GM19025 (cell line): ENCODE measurements at regions not wholly inside any gene's neighbourhood (a gene's known extent, or its start where the extent isn't known, plus 50 kb on each side); places are given as distances from the start of the nearest gene placed in this dataset.
"Not testable (repeated sequence)": the region's sequence is repeated elsewhere in the genome, so short reads cannot be mapped to it uniquely, and the experiment has no call there.

Source experiments
- ATAC-seq: cut with Tn5 transposase; IDR thresholded peaks from one replicate; pipeline ENCODE4 v1.9.1; 2021; ENCODE audit warnings: mild to moderate bottlenecking, low read depth, moderate library complexity; ENCODE audit not compliant: unreplicated experiment

- ATAC-seq: no peak
These were observed 272.0 kb upstream of the DIO3 start for GRCh38 chr14:101289230-101289690.

- no peak for ATAC-seq
These were observed 271.4 kb upstream of the DIO3 start for GRCh38 chr14:101289911-101290310.

DNA sequence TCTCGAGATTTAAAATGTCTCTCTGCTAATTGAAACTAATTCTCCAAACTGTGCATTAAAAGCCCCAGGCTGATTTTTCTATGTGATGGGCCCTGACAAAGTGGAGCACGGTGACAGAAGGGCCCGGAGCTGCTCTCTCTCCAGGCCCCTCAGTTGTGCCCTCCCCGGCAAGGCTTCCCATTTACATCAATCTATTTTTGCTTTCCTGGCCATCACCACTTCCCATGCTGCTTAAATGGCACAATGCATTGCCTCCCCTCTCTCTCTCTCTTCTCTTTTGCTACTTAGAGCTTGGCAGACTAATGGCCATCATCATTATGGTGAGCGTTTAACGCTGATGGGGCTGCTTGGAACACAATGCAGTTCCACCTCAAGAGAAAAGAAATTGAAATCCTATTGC, 270.7 kb upstream of the DIO3 start:
- ATAC-seq: no peak

- ATAC-seq: no peak
These were observed 269.9 kb upstream of the DIO3 start for GRCh38 chr14:101291390-101291789.

DNA sequence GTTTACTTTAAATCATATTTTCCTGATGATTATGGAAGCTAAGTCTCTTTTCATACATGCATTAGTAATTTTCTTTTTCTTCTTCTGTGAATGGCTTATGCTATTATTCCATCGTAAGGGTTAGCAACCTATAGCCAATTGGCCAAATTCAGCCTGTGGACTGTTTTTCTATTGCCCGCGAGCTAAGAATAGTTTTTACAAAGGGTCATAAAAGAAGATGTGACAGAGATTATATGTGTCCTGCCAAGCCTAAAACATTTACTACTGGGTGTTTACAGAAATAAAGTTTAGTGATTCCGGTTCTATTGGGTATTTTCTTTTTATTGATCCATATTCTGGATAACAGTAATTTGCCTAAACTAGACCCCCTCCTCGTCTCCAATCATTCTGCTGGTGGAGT, 268.8 kb upstream of the DIO3 start:
- ATAC-seq: no peak

- ATAC-seq: no peak
These were observed 267.7 kb upstream of the DIO3 start for GRCh38 chr14:101293605-101294004.

DNA sequence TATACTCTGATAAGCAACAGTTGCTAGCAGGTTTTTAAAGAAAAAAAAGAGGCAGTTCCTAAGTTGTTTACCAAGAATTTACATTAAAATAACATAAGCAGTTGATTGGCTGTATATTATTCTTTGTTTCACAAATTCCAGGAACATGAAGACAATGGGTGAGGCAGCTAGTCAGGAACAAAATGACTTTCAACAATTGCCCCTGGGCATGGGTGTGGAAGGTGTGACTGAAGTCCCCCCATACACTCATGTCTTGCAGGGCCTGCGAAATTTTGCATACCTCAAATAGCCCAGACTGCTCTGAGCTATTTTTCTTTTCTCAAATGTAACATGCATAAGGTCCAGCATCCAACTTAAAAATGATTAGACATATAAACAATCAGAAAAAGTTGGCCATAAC, 267.2 kb upstream of the DIO3 start:
- no peak for ATAC-seq

DNA sequence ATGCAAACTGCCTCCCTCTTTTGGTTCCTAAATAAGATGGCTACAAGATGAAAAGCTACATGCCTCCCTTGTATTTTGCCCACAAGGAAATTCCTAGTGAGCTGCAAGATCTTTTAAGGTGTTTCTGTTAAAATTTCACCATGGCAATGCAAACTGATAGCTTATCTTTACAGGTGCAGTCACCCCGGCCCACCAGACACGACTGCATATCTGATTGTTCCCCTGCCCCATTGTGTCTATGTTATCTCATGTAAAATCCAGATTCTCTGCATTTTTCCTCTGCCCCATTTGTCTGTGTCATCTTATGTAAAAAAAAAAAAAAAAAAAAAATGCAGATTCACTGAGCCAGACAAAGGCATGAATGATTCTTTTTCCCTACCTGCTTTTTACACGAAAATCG, 261.5 kb upstream of the DIO3 start:
- not testable (repeated sequence) for ATAC-seq

- ATAC-seq: no peak
These were observed 260.3 kb upstream of the DIO3 start for GRCh38 chr14:101301011-101301410.

DNA sequence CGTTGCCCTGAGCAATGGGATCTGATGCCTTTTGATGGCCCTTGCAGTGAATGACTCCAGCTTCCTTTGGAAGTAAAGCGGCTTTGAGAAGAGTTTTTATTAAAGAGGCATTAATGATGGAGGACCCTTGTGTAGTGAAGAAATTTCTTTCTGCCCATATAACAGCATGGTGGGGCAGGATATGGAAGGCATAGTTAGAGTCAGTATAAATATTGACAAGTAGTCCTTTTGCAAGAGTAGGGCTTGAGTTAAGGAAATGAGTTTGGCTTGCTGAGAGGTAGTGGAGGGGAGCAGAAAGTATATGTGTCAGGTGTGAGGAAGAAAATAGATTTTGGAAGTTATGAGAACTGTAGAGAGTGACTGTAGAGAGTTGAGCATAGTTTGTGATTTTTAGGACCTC, 254.1 kb upstream of the DIO3 start:
- not testable (repeated sequence) for ATAC-seq

- ATAC-seq: not testable (repeated sequence)
These were observed 250.1 kb upstream of the DIO3 start for GRCh38 chr14:101311186-101311585.

DNA sequence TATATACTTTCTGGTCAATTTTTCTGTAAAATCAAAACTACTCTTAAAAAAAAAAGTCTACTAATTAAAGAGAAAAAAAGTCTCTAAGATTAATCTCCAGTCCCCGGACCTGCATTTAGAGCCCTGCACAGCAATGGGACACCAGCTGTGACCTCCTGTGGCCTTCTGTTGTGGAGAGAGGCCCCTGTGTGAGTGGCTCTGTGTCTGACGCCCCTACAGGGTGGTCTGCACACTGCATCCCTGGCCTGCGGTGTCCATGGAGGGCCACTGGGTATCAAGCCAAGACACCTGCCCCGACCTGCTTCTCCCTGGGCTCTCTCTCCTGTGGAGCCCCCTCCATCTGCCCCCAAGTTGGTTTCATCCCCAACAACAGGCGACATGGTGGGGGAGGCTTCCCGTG, 248.0 kb upstream of the DIO3 start:
- ATAC-seq: no peak

DNA sequence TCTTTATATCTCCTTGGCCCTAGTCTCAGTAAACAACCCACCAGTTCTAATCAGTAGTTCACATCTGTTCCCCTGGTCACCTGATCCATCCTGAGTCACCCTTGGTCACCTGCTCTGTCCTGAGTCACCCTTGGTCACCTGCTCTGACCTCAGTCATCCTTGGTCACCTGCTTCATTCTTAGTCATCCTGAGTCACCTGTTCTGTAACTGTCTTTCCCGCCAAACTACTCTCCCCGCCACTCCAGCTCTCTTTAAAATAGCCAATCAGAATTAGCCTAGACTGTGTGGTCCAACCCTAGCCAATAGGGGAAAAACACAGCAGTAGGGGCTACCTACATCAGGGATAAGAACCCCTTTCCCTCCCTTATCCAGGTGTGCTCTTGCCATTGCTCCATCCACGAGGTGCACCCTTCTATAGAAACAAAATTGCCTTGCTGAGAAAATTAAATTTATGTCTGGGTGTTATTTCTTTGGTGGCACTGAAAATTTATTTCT, 245.4 kb upstream of the DIO3 start:
- no peak for ATAC-seq

- no peak for ATAC-seq
These were observed 243.0 kb upstream of the DIO3 start for GRCh38 chr14:101318271-101318670.

DNA sequence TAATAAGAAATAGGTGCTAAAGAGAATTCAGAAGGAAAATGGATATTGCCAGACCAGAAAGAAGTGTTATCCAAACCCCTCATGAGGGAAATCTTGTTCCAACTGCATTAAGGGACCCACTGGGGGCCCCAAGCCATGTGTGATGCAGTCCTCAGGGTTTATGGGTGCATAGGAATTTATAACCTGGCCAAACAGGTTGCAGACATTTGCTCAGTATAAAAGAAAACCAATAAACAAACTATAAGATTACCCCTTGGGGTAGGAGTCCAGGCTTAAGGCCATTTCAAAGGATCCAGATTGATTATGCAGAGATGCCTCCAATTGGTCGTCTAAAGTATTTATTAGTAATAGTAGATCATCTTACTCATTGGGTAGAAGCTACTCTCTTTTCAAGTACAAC, 240.9 kb upstream of the DIO3 start:
- ATAC-seq: no peak

DNA sequence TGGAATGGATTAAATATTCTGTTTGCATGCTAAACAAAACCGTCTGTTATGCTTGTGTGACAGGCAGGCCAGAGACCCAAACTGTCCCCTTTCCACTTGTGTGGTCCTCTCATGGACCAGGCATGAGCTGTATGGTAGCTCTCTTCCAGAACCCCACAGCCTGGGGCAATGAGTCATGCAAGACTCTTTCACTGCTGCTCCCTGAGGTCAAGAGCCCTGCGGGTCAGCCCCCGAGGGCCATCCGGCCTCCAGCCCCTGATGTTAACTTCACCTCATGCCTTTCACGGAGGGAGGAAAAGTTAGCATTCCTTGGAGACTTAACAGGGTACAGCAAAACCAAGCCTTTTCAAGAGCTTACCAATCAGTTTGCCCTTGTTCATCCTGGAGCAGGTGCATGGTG, 239.1 kb upstream of the DIO3 start:
- ATAC-seq: no peak

- no peak for ATAC-seq
These were observed 238.2 kb upstream of the DIO3 start for GRCh38 chr14:101323111-101323510.

DNA sequence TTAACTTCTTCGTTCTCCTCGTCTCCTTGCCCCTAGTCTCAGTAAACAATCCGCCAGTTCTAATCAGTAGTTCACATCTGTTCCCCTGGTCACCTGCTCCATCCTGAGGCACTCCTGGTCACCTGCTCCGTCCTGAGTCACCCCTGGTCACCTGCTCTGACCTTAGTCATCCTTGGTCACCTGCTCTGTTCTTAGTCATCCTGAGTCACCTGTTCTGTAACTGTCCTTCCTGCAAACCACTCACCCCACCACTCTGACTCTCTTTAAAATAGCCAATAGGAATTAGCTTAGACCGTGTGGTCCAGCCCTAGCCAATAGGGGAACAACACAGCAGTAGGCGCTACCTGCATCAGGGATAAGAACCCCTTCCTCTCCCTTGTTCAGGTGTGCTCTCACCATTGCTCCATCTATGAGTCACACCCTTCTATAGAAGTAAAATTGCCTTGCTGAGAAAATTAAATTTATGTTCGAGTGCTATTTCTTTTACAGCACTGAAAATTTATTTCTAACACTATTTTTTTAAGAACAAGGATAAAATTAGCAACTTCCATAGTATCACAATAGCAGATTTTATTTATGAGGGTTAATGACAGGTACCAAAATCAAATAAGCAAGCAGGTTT, 237.6 kb upstream of the DIO3 start:
- not testable (repeated sequence) for ATAC-seq

DNA sequence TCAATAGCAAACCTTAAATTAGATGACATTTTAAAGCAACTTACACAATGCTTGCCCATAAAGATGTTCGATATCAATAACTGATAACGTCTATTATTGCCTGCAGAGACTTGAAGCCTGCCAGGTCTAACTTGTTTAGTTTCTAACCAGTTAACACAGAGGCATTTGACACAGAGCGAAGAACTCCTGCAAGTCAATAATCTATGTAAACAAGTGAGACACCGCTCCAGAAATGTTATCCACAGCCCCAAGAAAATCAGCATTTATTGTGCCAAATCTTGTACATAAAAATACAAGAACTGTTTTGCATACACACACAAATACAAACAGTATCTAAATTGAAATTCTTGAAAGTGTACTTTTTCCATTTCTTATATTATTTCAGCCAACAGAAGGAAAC, 236.0 kb upstream of the DIO3 start:
- ATAC-seq: no peak

GRCh38 chr14:101328412-101329028, 232.8 kb upstream of the DIO3 start:
- no peak for ATAC-seq

- ATAC-seq: no peak
These were observed 230.7 kb upstream of the DIO3 start for GRCh38 chr14:101330416-101331140.

GRCh38 chr14:101331141-101331525, 230.2 kb upstream of the DIO3 start:
- no peak for ATAC-seq
